OCI-LY7 (cell line): ENCODE measurements at regions not wholly inside any gene's neighbourhood (a gene's known extent, or its start where the extent isn't known, plus 50 kb on each side); places are given as distances from the start of the nearest gene placed in this dataset.

Experiments used
- BruUV-seq: library from RNA; stranded (reverse); fragments of 400-500 nt; replicated peaks from 2 replicates; lab custom pipeline; 2021; lab: Mats Ljungman, UMichigan
- CTCF ChIA-PET: fragments of 300-600 bp; sonication (Branson Sonifier 250); formaldehyde crosslinking; loops from one replicate; lab custom pipeline; 2022; ENCODE audit warnings: antibody characterized with exemption; ENCODE audit not compliant: unreplicated experiment; lab: Charles Lee
- POLR2A ChIA-PET: fragments of 300-600 bp; sonication (Branson Sonifier 250); formaldehyde crosslinking; loops from one replicate; lab custom pipeline; 2022; ENCODE audit warnings: antibody characterized with exemption; lab: Charles Lee
- DNase-seq: peaks from one replicate; pipeline ENCODE4 v3.0.0-alpha.2; 2015; ENCODE audit warnings: low spot score
- H2AFZ ChIP-seq: fragments of 200-600 bp; sonication (generic), shearing (Covaris generic); 2 replicates; pipeline ENCODE4 v1.6.1; 2014; ENCODE audit warnings: mild to moderate bottlenecking, antibody characterized with exemption, low read length, moderate library complexity
- H3K27ac ChIP-seq: fragments of 200-600 bp; sonication (generic); 2 replicates; pipeline ENCODE4 v1.5.1; 2014; ENCODE audit warnings: mixed run types, low read depth, mild to moderate bottlenecking, moderate library complexity, low read length, inconsistent platforms; ENCODE audit not compliant: poor library complexity, severe bottlenecking
- H3K36me3 ChIP-seq: fragments of 200-600 bp; sonication (generic); 2 replicates; pipeline ENCODE4 v1.6.1; 2014; ENCODE audit warnings: mild to moderate bottlenecking, antibody characterized with exemption, low read length, moderate library complexity, mixed read lengths; ENCODE audit not compliant: insufficient read depth
- H3K4me1 ChIP-seq: fragments of 200-600 bp; sonication (generic); 2 replicates; pipeline ENCODE4 v1.5.1; 2014; ENCODE audit warnings: mild to moderate bottlenecking, low read length; ENCODE audit not compliant: insufficient read depth, poor library complexity, severe bottlenecking
- H3K4me2 ChIP-seq: fragments of 200-600 bp; sonication (generic); 2 replicates; pipeline ENCODE4 v1.6.1; 2014; ENCODE audit warnings: mild to moderate bottlenecking, low read length
- H3K4me3 ChIP-seq: fragments of 200-600 bp; sonication (generic); 2 replicates; pipeline ENCODE4 v1.5.1; 2014; ENCODE audit warnings: mild to moderate bottlenecking, low read depth, low read length; ENCODE audit not compliant: poor library complexity, severe bottlenecking
- H3K79me2 ChIP-seq: fragments of 200-600 bp; sonication (generic); 2 replicates; pipeline ENCODE4 v1.6.1; 2016; ENCODE audit warnings: low read depth, mild to moderate bottlenecking, low read length, moderate library complexity, mixed read lengths; ENCODE audit not compliant: insufficient read depth
- H3K9me2 ChIP-seq: fragments of 200-600 bp; sonication (generic); 2 replicates; pipeline ENCODE4 v1.6.1; 2016; ENCODE audit warnings: mild to moderate bottlenecking, low read length, mixed read lengths; ENCODE audit not compliant: insufficient read depth
- H3K9me3 ChIP-seq: fragments of 200-600 bp; sonication (generic); 2 replicates; pipeline ENCODE4 v1.6.1; 2014; ENCODE audit warnings: mild to moderate bottlenecking, mixed run types, low read length, mixed read lengths
- H4K20me1 ChIP-seq: fragments of 200-600 bp; sonication (generic); 2 replicates; pipeline ENCODE4 v1.6.1; 2014; ENCODE audit warnings: mild to moderate bottlenecking, antibody characterized with exemption, low read length, moderate library complexity, mixed read lengths; ENCODE audit not compliant: insufficient read depth
- EZH2phosphoT487 ChIP-seq: fragments of 200-600 bp; sonication (generic); IDR thresholded peaks from 2 replicates; pipeline ENCODE4 v1.6.1; 2018; ENCODE audit warnings: low read depth, borderline replicate concordance, mild to moderate bottlenecking, mixed run types, antibody characterized with exemption, low read length, moderate library complexity, mixed read lengths
- intact Hi-C: fragments of 100-400 bp; cut with micrococcal nuclease; formaldehyde crosslinking; loops from one replicate; pipeline ENCODE4 v1.10.0; 2022; ENCODE audit not compliant: unreplicated experiment
- TF ChIP-seq, protein P1 (sequence below): fragments of 200-600 bp; sonication (generic); conservative IDR thresholded peaks from 2 replicates; pipeline ENCODE4 v1.5.1; 2014; ENCODE audit warnings: mild to moderate bottlenecking, antibody characterized with exemption, low read length, moderate library complexity, mixed read lengths

GRCh38 chr11:116224889-116225200 is 547.9 kb downstream of the BUD13 start:
- Histone ChIP-seq H3K4me1 (no peaks in the 10 kb centered on the region), H3K4me2 (no peak overlapping the region), H3K79me2 (no peaks in the 10 kb centered on the region), H2AFZ (no peak overlapping the region), H3K27ac (no peak overlapping the region), H3K4me3 (no peak overlapping the region), H3K9me2 (no peaks in the 10 kb centered on the region), H3K9me3 (no peaks in the 10 kb centered on the region), H4K20me1 (no peaks in the 10 kb centered on the region), H3K36me3 (no peaks in the 10 kb centered on the region)
- ChIA-PET POLR2A (no interaction called here), CTCF (no interaction called here)
- no peak for DNase-seq
- TF ChIP-seq, protein P1, sequence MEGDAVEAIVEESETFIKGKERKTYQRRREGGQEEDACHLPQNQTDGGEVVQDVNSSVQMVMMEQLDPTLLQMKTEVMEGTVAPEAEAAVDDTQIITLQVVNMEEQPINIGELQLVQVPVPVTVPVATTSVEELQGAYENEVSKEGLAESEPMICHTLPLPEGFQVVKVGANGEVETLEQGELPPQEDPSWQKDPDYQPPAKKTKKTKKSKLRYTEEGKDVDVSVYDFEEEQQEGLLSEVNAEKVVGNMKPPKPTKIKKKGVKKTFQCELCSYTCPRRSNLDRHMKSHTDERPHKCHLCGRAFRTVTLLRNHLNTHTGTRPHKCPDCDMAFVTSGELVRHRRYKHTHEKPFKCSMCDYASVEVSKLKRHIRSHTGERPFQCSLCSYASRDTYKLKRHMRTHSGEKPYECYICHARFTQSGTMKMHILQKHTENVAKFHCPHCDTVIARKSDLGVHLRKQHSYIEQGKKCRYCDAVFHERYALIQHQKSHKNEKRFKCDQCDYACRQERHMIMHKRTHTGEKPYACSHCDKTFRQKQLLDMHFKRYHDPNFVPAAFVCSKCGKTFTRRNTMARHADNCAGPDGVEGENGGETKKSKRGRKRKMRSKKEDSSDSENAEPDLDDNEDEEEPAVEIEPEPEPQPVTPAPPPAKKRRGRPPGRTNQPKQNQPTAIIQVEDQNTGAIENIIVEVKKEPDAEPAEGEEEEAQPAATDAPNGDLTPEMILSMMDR: no peak
- TF ChIP-seq EZH2phosphoT487: no peak
- intact Hi-C loops: loop anchor here (1.0 kb wide), 2 partner anchors 355 to 901 kb away; no protein-coding TSS in a partner anchor
- no TSS peak for BruUV-seq

GRCh38 chr11:116224154-116224888 is 548.5 kb downstream of the BUD13 start:
- Histone ChIP-seq H3K36me3 (no peaks in the 10 kb centered on the region), H3K9me3 (no peaks in the 10 kb centered on the region), H3K27ac (no peak overlapping the region), H4K20me1 (no peaks in the 10 kb centered on the region), H3K9me2 (no peaks in the 10 kb centered on the region), H3K79me2 (no peaks in the 10 kb centered on the region), H3K4me2 (no peak overlapping the region), H3K4me3 (no peak overlapping the region), H2AFZ (no peak overlapping the region), H3K4me1 (no peaks in the 10 kb centered on the region)
- CTCF ChIA-PET: no interaction called here
- BruUV-seq: no TSS peak
- peak; percentile 45 for DNase-seq
- POLR2A ChIA-PET: no interaction called here
- intact Hi-C loops: loop anchor here (1.0 kb wide), 2 partner anchors 354 to 900 kb away; no protein-coding TSS in a partner anchor
- TF ChIP-seq EZH2phosphoT487: no peak
- TF ChIP-seq, protein P1: peak; percentile 85

DNA sequence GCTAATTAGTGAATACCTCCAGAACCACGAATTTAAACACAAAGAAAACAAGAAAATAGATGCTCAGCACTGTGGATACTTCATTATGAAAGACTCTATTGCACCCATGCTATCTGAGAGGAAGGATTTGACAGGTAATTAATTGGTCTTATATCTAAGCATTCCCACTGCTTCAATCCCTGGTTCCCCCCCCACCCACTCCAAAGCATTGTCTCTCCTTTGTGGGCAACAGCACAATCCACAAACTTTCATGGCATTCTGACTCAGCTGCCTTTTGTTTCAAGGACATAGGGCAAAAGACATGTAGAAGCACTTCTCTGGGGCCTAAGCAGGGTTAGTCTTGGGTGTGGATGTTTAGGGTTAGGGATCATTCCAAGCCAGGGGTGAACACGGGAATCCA is 551.4 kb downstream of the BUD13 start:
- ChIA-PET CTCF (no interaction called here), POLR2A (interaction anchor here (0.6 kb wide), 1 partner anchor 399 kb away, joined by 3 read pairs; no protein-coding TSS in a partner anchor)
- no peaks in the 10 kb centered on the region for H3K9me2 ChIP-seq
- H4K20me1 ChIP-seq: no peaks in the 10 kb centered on the region
- intact Hi-C loops: no loop called here
- H3K4me3 ChIP-seq: no peak overlapping the region
- H3K9me3 ChIP-seq: no peaks in the 10 kb centered on the region
- no peak overlapping the region for H3K27ac ChIP-seq
- H3K36me3 ChIP-seq: no peaks in the 10 kb centered on the region
- no peak overlapping the region for H2AFZ ChIP-seq
- DNase-seq: no peak
- TF ChIP-seq EZH2phosphoT487: no peak
- TF ChIP-seq, protein P1: no peak
- H3K4me1 ChIP-seq: no peaks in the 10 kb centered on the region
- H3K4me2 ChIP-seq: no peak overlapping the region
- BruUV-seq: no TSS peak
- no peaks in the 10 kb centered on the region for H3K79me2 ChIP-seq
